ENCODE measurements at regions not wholly inside any gene's neighbourhood (a gene's known extent, or its start where the extent isn't known, plus 50 kb on each side); places are given as distances from the start of the nearest gene placed in this dataset.

GRCh38 chr1:241447031-241447644 lies 72.4 kb downstream of the FH start:
- H3K27me3 ChIP-seq (replicated peaks; ENCODE audit: insufficient read depth, low read length): no peaks in the 10 kb centered on the region
- DNase-seq: no peak

GRCh38 chr1:241444836-241445235 lies 74.7 kb downstream of the FH start:
- H2AFZ ChIP-seq (ENCODE audit: low read length): no peak overlapping the region

More at GRCh38 chr1:241447031-241447644, 72.4 kb downstream of the FH start:
- H3K79me2 ChIP-seq (ENCODE audit: low read length): no peaks in the 10 kb centered on the region
- no peaks in the 10 kb centered on the region for H3K4me1 ChIP-seq (ENCODE audit: low read length)
- H3K36me3 ChIP-seq (replicated peaks; ENCODE audit: insufficient read depth, low read length): no peaks in the 10 kb centered on the region
- no peaks in the 10 kb centered on the region for H3K9me3 ChIP-seq (replicated peaks; ENCODE audit: insufficient read depth, low read length)
- H3K4me2 ChIP-seq (ENCODE audit: low read depth, low read length): no peak overlapping the region
- TF ChIP-seq CTCF (IDR thresholded peaks at IDR 0.05; ENCODE audit: low read length) (no peak), EZH2 (optimal IDR thresholded peaks at IDR 0.05; ENCODE audit: low read depth, low read length) (no peak), EZH2phosphoT487 (IDR thresholded peaks at IDR 0.05; ENCODE audit: low read length) (no peak)
- no peaks in the 10 kb centered on the region for H3K9me2 ChIP-seq (replicated peaks; ENCODE audit: insufficient read depth, low read length)
- no peaks in the 10 kb centered on the region for H4K20me1 ChIP-seq (ENCODE audit: insufficient read depth, low read length)
- no peak overlapping the region for H3K27ac ChIP-seq (ENCODE audit: low read length)
- H3K9ac ChIP-seq (ENCODE audit: low read length): no peak overlapping the region
- H3K4me3 ChIP-seq (ENCODE audit: low read length): no peak overlapping the region
- no peaks in the 10 kb centered on the region for H3F3A ChIP-seq (ENCODE audit: insufficient read depth, low read length)
- no peak overlapping the region for H2AFZ ChIP-seq (ENCODE audit: low read length)

GRCh38 chr1:241443561-241443960 lies 76.0 kb downstream of the FH start:
- no peaks in the 10 kb centered on the region for H3K79me2 ChIP-seq (ENCODE audit: low read length)

More at GRCh38 chr1:241444836-241445235, 74.7 kb downstream of the FH start:
- Histone ChIP-seq H3K36me3 (replicated peaks; ENCODE audit: insufficient read depth, low read length) (no peaks in the 10 kb centered on the region), H3K27me3 (replicated peaks; ENCODE audit: insufficient read depth, low read length) (no peaks in the 10 kb centered on the region), H3F3A (ENCODE audit: insufficient read depth, low read length) (no peaks in the 10 kb centered on the region), H3K9me3 (replicated peaks; ENCODE audit: insufficient read depth, low read length) (no peaks in the 10 kb centered on the region), H3K9me2 (replicated peaks; ENCODE audit: insufficient read depth, low read length) (no peaks in the 10 kb centered on the region), H3K4me1 (ENCODE audit: low read length) (no peaks in the 10 kb centered on the region), H3K4me2 (ENCODE audit: low read depth, low read length) (no peak overlapping the region), H3K4me3 (ENCODE audit: low read length) (no peak overlapping the region), H3K9ac (ENCODE audit: low read length) (no peak overlapping the region), H4K20me1 (ENCODE audit: insufficient read depth, low read length) (no peaks in the 10 kb centered on the region), H3K79me2 (ENCODE audit: low read length) (no peaks in the 10 kb centered on the region), H3K27ac (ENCODE audit: low read length) (no peak overlapping the region)
- TF ChIP-seq EZH2phosphoT487 (IDR thresholded peaks at IDR 0.05; ENCODE audit: low read length) (no peak), CTCF (IDR thresholded peaks at IDR 0.05; ENCODE audit: low read length) (no peak), EZH2 (optimal IDR thresholded peaks at IDR 0.05; ENCODE audit: low read depth, low read length) (no peak)
- peak; percentile 72 for DNase-seq

More at GRCh38 chr1:241443561-241443960, 76.0 kb downstream of the FH start:
- Histone ChIP-seq H3K27me3 (replicated peaks; ENCODE audit: insufficient read depth, low read length) (no peaks in the 10 kb centered on the region), H3K4me3 (ENCODE audit: low read length) (no peak overlapping the region), H3K9ac (ENCODE audit: low read length) (no peak overlapping the region), H4K20me1 (ENCODE audit: insufficient read depth, low read length) (no peaks in the 10 kb centered on the region), H3K4me2 (ENCODE audit: low read depth, low read length) (no peak overlapping the region), H3K4me1 (ENCODE audit: low read length) (no peaks in the 10 kb centered on the region), H3K9me2 (replicated peaks; ENCODE audit: insufficient read depth, low read length) (no peaks in the 10 kb centered on the region), H3K27ac (ENCODE audit: low read length) (no peak overlapping the region), H3F3A (ENCODE audit: insufficient read depth, low read length) (no peaks in the 10 kb centered on the region), H3K9me3 (replicated peaks; ENCODE audit: insufficient read depth, low read length) (no peaks in the 10 kb centered on the region), H2AFZ (ENCODE audit: low read length) (no peak overlapping the region), H3K36me3 (replicated peaks; ENCODE audit: insufficient read depth, low read length) (no peaks in the 10 kb centered on the region)
- DNase-seq: no peak
- TF ChIP-seq CTCF (IDR thresholded peaks at IDR 0.05; ENCODE audit: low read length) (no peak), EZH2 (optimal IDR thresholded peaks at IDR 0.05; ENCODE audit: low read depth, low read length) (no peak), EZH2phosphoT487 (IDR thresholded peaks at IDR 0.05; ENCODE audit: low read length) (no peak)

All from MM.1S (cell line).